Astrocyte (in vitro differentiated cells and primary cell): ENCODE measurements at regions not wholly inside any gene's neighbourhood (a gene's known extent, or its start where the extent isn't known, plus 50 kb on each side); places are given as distances from the start of the nearest gene placed in this dataset.

Experiments
- DNase-seq: peaks from one replicate; pipeline ENCODE4 v3.0.0-alpha.2; 2010; ENCODE audit warnings: low read depth
- FAIRE-seq: peaks from 2 replicates; lab custom pipeline; 2011; peaks lifted over from hg19 to GRCh38; lab: Jason Lieb, UNC
- H2AFZ ChIP-seq: 2 replicates; pipeline ENCODE4 v1.6.0; 2012; ENCODE audit warnings: low read depth, low read length, inconsistent platforms
- H3K27ac ChIP-seq: 2 replicates; pipeline ENCODE4 v1.5.1; 2011; ENCODE audit warnings: low read depth, low read length, inconsistent platforms
- H3K27me3 ChIP-seq: 2 replicates; pipeline ENCODE4 v1.6.0; 2011; ENCODE audit warnings: low read length, inconsistent platforms; ENCODE audit not compliant: insufficient read depth
- H3K36me3 ChIP-seq: 2 replicates; pipeline ENCODE4 v1.5.1; 2011; ENCODE audit warnings: low read length, inconsistent platforms; ENCODE audit not compliant: insufficient read depth
- H3K4me1 ChIP-seq: 2 replicates; pipeline ENCODE4 v1.5.1; 2011; ENCODE audit warnings: low read length, inconsistent platforms; ENCODE audit not compliant: insufficient read depth
- H3K4me2 ChIP-seq: 2 replicates; pipeline ENCODE4 v1.6.0; 2012; ENCODE audit warnings: low read length, inconsistent platforms
- H3K4me3 ChIP-seq: 2 replicates; pipeline ENCODE4 v1.5.1; 2011; ENCODE audit warnings: low read depth, mild to moderate bottlenecking, low read length, inconsistent platforms; ENCODE audit not compliant: insufficient read depth
- H3K79me2 ChIP-seq: 2 replicates; pipeline ENCODE4 v1.6.0; 2012; ENCODE audit warnings: mild to moderate bottlenecking, low read length, inconsistent platforms; ENCODE audit not compliant: insufficient read depth
- H3K9ac ChIP-seq: 2 replicates; pipeline ENCODE4 v1.6.0; 2012; ENCODE audit warnings: mild to moderate bottlenecking, low read length, inconsistent platforms
- H3K9me3 ChIP-seq: 2 replicates; pipeline ENCODE4 v1.5.1; 2012; ENCODE audit warnings: low read depth, mild to moderate bottlenecking, low read length, inconsistent platforms; ENCODE audit not compliant: insufficient read depth
- H4K20me1 ChIP-seq: 2 replicates; pipeline ENCODE4 v1.6.0; 2012; ENCODE audit warnings: low read length, inconsistent platforms; ENCODE audit not compliant: insufficient read depth
- H3K27ac Mint-ChIP-seq: one replicate; pipeline ENCODE4 v1.8.0; 2021; ENCODE audit warnings: mild to moderate bottlenecking, mixed read lengths; ENCODE audit not compliant: unreplicated experiment
- H3K27me3 Mint-ChIP-seq: one replicate; pipeline ENCODE4 v1.8.0; 2021; ENCODE audit warnings: low read depth, mixed read lengths; ENCODE audit not compliant: unreplicated experiment
- H3K36me3 Mint-ChIP-seq: one replicate; pipeline ENCODE4 v1.8.0; 2021; ENCODE audit warnings: low read depth, mixed read lengths; ENCODE audit not compliant: unreplicated experiment
- H3K4me1 Mint-ChIP-seq: one replicate; pipeline ENCODE4 v1.8.0; 2021; ENCODE audit warnings: low read depth, mixed read lengths; ENCODE audit not compliant: unreplicated experiment
- H3K4me3 Mint-ChIP-seq: one replicate; pipeline ENCODE4 v1.8.0; 2021; ENCODE audit warnings: mild to moderate bottlenecking, moderate library complexity, mixed read lengths; ENCODE audit not compliant: unreplicated experiment
- H3K9me3 Mint-ChIP-seq: one replicate; pipeline ENCODE4 v1.8.0; 2021; ENCODE audit warnings: mild to moderate bottlenecking, mixed read lengths; ENCODE audit not compliant: unreplicated experiment
- CTCF ChIP-seq: IDR thresholded peaks from 2 replicates; pipeline ENCODE4 v1.5.1; 2011; ENCODE audit warnings: low read depth, mild to moderate bottlenecking, inconsistent platforms, low read length, moderate library complexity; ENCODE audit not compliant: insufficient read depth
- EZH2 ChIP-seq: IDR thresholded peaks from 2 replicates; pipeline ENCODE4 v1.6.1; 2012; ENCODE audit warnings: mild to moderate bottlenecking, low read length, inconsistent platforms; ENCODE audit not compliant: insufficient read depth

GRCh38 chr15:29556380-29556779 is 265.9 kb downstream of the TJP1 start:
- H3K4me1 ChIP-seq: no peaks in the 10 kb centered on the region
- no peaks in the 10 kb centered on the region for H3K79me2 ChIP-seq
- no peak overlapping the region for H3K9ac ChIP-seq
- no peaks in the 10 kb centered on the region for H3K36me3 ChIP-seq
- no peaks in the 10 kb centered on the region for H3K9me3 ChIP-seq
- H4K20me1 ChIP-seq: no peaks in the 10 kb centered on the region
- H3K4me2 ChIP-seq: no peak overlapping the region
- Mint-ChIP-seq H3K4me1 (peaks cover 6% of the 10 kb centered on the region), H3K27me3 (peaks cover 16% of the 10 kb centered on the region), H3K27ac (no peak overlapping the region), H3K9me3 (no peaks in the 10 kb centered on the region), H3K4me3 (no peak overlapping the region), H3K36me3 (no peaks in the 10 kb centered on the region)
- no peak overlapping the region for H2AFZ ChIP-seq
- H3K27ac ChIP-seq: no peak overlapping the region
- TF ChIP-seq EZH2 (no peak), CTCF (no peak)
- FAIRE-seq (no peak), DNase-seq (no peak)
- no peaks in the 10 kb centered on the region for H3K27me3 ChIP-seq
- no peak overlapping the region for H3K4me3 ChIP-seq

GRCh38 chr15:29554531-29554930 is 267.7 kb downstream of the TJP1 start:
- Histone ChIP-seq H3K36me3 (no peaks in the 10 kb centered on the region), H3K27me3 (no peaks in the 10 kb centered on the region), H3K4me3 (no peak overlapping the region), H2AFZ (no peak overlapping the region), H4K20me1 (no peaks in the 10 kb centered on the region), H3K4me2 (no peak overlapping the region), H3K27ac (no peak overlapping the region), H3K9ac (no peak overlapping the region), H3K9me3 (no peaks in the 10 kb centered on the region), H3K4me1 (no peaks in the 10 kb centered on the region), H3K79me2 (no peaks in the 10 kb centered on the region)
- Mint-ChIP-seq H3K4me3 (no peak overlapping the region), H3K27me3 (peaks cover 13% of the 10 kb centered on the region), H3K9me3 (no peaks in the 10 kb centered on the region), H3K27ac (no peak overlapping the region), H3K4me1 (peaks cover 4% of the 10 kb centered on the region), H3K36me3 (no peaks in the 10 kb centered on the region)
- no peak for DNase-seq
- no peak for FAIRE-seq
- TF ChIP-seq CTCF (no peak), EZH2 (no peak)

DNA sequence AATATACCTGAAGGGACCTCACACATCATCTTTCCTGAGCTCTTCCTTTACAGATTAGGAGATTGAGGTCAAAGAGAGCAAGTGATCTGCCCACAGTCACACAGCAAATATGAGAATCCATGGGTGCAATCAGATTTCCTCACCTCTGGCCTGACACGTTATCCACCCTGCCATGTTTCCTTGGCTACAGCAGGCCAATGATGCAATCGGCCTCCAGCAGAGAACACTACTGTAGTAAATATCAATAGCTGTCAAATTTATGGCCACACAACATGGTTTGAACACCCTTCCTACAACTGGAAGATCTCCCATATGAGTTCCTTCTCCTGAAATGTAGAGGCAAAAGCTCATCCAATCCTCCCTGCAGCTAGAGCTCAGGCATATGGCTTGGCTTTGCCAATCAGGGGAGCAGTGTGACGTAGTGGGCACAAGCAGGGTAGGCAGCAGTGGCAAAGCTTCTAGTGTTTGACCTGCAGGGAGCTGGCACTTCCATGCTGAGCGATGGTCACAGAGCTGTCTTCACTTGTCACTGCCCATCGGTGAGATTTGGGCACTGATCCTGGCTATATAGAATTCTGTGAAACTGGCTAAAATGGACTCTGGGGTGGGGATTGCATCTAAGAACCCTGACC is 271.3 kb downstream of the TJP1 start:
- no peak overlapping the region for H3K27ac Mint-ChIP-seq
- H3K4me1 Mint-ChIP-seq: peaks cover 3% of the 10 kb centered on the region
- Histone ChIP-seq H3K9me3 (no peaks in the 10 kb centered on the region), H3K27ac (no peak overlapping the region), H2AFZ (no peak overlapping the region), H3K79me2 (no peaks in the 10 kb centered on the region), H3K4me1 (no peaks in the 10 kb centered on the region), H3K4me3 (no peak overlapping the region), H3K4me2 (no peak overlapping the region), H3K36me3 (no peaks in the 10 kb centered on the region), H4K20me1 (no peaks in the 10 kb centered on the region), H3K27me3 (no peaks in the 10 kb centered on the region), H3K9ac (no peak overlapping the region)
- H3K36me3 Mint-ChIP-seq: no peaks in the 10 kb centered on the region
- TF ChIP-seq EZH2 (no peak), CTCF (no peak)
- peaks cover 8% of the 10 kb centered on the region for H3K9me3 Mint-ChIP-seq
- no peaks in the 10 kb centered on the region for H3K27me3 Mint-ChIP-seq
- H3K4me3 Mint-ChIP-seq: no peak overlapping the region
- DNase-seq (no peak), FAIRE-seq (no peak)
